Superior temporal gyrus (tissue), 1 donor: ENCODE measurements at regions not wholly inside any gene's neighbourhood (a gene's known extent, or its start where the extent isn't known, plus 50 kb on each side); places are given as distances from the start of the nearest gene placed in this dataset.
"Not testable (repeated sequence)": the region's sequence is repeated elsewhere in the genome, so short reads cannot be mapped to it uniquely, and the experiment has no call there.

ENCODE experiments used
- DNase-seq: peaks from one replicate; pipeline ENCODE4 v3.0.0-alpha.2; 2016; ENCODE audit errors: extremely low spot score

DNA sequence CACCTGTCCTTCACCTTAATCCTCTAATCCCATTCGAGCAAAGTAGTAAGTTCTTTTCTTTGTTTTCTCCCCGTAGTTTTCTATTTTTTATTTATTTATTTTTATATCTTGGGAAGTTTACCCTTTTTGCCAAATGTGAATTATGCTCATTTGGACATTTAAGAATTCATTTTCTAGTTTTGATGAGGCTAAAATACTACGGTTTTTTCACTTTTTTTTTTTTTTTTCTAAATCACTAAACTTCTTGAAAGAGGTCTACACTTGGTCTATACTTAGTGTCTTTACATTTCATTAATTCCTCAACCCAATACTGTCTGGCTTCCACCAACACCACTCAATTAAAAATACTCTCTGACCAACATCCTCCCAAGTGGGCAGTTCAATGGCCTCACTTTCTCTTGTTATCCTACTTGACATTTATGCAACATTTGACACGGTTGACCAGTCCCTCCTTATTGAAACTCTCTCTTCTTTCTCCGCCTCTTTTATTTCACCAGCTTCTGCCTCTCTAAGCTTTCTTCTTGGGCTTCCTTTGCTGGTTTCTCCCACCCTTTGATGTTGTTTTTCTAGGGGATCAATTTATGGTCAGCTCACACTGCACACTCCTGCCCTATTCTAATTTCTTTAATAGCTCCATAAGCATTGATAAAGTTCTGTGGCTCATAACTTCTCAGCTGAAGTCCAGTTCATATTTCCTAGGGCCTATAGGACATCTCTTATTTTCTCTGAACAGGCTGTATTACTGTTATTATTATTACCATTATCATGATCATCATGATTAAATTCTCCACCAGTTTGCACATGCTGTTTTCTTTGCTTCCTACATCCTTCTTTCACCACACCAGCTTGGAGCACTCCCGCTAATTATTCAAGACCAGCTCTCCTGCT, 72.6 kb upstream of the CITED2 start:
- no peak for DNase-seq

DNA sequence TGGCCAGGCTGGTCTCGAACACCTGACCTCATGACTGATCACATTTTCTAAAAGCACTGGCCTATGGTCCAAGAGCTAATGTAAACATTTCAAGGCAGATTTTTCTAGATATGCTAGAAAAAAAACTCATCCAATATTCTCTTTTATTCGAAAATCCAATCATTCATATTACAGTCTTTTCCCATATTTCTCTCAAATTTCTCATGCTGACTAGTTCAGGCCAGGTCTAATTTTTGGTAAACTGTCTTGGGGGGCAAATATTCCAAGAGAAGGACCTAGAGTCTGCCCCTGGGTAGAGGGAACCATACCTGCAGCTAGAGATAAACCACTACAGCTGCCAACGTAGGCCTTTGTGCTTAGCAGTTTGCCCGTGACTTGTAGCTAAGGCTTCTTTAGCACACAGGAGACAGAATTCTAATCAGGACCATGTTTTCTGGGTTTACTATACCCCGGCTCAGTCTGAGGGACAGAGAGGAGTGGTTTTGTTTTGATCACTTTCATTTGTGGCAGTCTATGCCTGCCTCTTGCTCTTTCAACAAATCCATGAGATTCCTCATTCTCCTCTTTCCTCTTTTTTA, 71.8 kb upstream of the CITED2 start:
- no peak for DNase-seq

DNA sequence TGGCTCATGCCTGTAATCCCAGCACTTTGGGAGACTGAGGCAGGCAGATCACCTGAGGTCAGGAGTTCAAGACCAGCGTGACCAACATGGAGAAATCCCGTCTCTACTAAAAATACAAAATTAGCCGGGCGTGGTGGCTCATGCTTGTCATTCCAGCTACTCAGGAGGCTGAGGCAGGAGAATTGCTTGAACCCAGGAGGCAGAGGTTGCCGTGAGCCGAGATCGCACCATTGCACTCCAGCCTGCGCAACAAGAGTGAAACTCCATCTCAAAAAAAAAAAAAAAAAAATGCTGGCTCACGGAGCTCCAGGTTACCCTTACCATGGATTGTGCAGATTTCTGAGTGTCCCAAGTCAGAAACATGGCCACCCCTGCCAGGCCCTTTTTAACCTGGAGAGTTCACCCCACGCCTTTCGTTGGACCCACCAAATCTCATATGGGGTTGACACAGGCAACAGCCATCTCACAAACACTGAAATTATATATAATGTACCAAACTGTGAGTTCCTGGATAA, 69.9 kb upstream of the CITED2 start:
- DNase-seq, result not testable (repeated sequence)

DNA sequence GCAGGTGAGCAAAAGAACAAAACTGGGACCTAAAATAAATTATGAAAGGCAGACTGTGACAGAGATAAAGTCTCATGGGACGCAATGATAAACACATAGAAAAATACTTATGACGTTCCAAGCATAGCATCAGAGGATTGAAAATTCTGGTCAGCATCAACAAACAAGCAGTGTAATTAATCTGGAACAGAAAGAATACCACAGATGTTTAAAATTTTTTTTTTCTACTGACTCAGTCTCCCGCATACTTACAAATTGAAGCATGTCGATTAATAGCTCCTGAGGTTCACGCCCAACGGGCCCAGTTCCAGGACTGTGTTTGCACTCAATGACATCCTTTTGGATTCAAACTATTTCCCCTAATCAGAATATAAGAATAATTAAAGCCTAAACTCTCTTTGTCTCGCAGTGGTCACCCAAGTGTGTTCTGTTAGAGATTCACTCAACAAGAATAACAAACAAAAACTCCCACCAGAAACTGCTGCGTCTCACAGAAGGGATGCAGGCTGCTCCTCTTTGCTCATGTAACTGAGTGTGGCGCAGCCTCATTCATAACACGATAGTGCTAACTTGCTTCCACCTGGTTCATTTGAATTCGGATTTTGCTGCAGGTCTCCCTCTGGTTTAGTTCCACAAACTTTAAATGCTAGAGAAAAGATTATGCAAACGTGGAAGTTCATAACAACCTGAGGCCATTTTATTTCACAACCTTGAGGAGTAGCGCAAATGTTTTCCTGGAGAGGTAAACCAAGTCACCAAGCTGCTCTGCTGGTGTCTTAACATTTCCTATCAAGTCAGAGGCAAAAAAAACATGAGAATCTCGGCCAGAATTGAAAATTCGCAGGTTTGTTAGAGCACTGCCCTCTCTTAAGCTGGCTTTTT, 69.0 kb upstream of the CITED2 start:
- DNase-seq, result no peak

DNA sequence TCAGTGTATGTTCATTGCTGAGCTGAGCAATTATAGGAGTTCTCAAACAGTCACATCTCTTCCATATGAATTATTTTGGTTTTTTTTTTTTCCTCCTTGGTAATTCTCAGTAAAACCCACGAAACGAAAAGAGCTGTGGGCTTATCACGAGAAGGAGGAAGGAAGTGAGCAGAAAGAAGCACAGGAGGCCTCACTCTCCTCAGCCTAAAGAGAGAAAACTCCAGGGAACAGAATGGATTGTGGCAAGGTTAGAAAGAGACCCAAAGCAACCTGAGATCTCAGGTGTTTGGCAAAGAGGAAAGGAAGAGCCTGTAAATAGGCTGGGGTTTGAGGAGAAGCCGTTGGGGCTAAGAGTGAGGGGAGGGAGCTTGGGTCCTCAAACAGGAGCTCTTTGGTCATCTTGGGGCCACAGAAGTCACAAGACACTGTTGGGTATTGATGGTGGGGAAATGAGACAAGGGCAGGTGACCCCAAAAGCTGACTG, 67.8 kb upstream of the CITED2 start:
- no peak for DNase-seq

DNA sequence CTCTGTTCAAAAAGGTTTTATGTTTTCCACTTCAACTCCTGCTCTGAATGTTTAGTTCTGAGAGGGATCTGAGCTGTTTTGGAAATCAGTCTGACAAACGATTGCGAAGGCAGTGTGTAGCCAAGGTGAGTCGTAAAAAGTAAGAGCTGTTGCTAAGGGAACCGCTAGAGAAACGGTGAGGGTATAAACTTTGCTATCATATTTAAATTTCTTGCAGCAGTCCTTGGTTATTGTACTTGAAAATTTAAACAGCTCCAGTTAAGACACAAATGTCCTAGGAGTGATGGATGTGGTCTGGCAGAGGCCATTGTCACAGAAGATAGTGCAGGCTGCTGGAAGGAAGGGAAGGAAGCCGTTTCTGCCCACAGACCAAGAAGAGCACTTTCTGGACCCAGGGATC, 64.9 kb upstream of the CITED2 start:
- no peak for DNase-seq

DNA sequence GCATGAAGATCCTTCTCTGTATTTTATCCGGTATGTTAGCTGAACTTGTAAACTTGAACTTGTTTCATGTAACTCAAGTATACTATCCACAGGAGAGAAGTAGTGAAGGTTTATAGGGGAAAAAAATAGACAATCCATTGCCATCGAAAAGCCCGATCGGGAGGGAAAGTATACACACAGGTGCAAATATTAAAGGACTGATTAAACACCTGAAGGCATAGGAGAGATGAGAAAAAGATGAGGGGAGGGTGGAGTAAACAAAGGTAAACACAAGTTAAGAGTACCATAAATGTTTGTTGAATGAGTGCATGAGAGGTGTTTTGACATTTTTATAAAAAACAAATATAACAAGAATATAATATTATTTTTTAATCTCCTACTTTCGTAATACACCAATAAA, 64.3 kb upstream of the CITED2 start:
- DNase-seq, result no peak

DNA sequence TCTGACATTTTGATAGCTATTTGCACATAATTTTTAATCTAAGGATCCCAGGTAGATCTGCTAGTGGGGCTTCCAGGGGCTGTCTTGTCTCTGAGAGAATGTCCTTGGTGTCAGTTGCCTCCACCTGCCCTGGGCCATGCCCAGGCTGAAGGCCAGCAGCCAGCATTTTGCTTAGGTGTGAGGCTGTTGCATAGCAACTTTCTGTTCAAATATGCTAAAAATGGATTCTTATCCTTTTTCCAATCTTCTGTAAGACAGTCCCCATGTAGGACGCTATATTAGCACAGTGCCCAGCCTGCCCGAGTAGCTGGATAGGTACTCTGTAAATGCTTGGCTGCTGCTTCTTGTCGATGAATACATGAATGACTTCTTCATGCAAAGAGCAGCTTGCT, 62.5 kb upstream of the CITED2 start:
- no peak for DNase-seq

DNA sequence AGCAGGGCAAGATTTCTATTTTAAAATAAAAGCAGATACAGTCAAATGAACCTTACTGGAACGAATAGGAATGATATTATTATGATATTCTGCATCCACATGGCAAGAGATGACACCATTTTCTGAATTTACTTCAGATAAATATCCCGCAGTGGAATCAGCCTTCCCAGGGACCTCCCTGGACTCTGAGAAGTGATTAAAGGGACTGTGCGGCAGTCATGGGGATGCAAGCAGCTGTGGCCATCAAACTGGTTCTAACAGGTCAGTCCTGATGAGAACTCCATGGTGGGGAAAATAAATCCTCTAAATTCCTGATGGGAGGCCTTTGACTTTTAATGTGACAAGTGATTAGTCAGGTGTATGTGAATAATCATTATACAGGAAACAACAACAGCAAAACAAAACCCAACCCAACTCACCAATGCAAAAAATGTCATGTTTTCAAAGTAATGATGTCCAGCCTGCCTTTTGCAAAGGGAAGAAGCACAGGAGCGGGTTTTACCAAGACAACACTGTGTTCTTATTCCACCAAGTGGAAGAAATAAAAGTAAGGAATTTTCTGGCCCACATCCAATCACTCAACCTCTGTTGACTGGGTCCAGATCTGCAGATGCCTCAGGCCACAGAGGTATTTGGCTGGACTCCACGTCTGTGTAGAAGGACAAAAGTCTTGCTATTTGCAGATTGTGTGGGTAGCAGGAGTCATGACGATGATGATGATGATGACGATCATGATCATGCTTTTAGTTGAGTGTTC, 61.9 kb upstream of the CITED2 start:
- no peak for DNase-seq

DNA sequence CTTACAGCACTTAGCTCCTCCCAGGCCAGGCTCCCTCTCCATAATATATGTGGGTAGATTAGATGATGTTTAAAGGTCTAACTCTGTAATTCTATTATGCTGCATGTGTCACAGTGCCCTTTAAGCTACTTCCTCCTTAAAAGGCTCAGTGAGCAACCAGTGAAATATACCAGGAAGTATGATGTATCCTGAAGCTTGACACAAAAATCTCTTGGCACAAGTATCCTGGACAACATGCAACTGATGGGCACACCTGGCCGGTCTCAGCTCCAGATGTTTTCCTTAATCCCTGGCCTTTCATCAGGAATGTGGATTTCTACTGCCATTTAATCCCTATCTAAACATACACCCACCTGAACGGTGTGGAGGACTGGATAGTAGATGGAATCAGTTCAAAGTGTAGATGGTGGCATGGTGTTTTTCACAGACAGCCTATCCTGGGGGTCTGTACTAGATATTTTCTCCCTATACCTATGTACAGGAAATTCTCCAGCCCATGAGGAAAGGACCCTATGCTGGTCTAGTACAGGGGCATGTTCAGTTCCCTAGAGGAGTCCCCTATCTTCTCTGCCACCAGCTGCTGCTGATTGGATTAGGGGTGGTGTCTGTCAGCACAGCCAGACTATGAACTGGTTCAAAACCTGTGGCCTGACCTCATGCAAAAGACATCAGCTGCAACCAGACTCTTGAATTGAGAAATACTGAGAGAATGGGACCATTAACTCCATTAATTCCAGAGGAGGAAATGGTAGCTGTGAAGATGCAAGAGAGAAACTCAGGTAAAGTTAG, 59.4 kb upstream of the CITED2 start:
- DNase-seq, result no peak

DNA sequence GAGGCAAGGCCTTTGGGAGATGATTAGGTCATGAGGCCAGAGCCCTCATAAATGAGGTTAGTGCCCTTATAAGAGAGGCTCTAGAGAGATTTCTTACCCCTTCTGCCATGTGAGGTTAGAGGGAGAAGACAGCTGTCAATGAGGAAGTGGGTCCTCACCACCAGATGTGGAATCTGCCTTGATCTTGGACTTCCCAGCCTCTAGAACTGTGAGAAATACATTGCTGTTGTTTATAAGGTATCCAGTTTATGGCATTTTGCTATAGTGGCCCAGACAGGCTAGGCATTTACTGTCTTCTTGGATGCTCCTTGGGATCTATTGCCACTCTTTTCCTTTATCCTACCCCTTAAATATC, 57.1 kb upstream of the CITED2 start:
- no peak for DNase-seq

DNA sequence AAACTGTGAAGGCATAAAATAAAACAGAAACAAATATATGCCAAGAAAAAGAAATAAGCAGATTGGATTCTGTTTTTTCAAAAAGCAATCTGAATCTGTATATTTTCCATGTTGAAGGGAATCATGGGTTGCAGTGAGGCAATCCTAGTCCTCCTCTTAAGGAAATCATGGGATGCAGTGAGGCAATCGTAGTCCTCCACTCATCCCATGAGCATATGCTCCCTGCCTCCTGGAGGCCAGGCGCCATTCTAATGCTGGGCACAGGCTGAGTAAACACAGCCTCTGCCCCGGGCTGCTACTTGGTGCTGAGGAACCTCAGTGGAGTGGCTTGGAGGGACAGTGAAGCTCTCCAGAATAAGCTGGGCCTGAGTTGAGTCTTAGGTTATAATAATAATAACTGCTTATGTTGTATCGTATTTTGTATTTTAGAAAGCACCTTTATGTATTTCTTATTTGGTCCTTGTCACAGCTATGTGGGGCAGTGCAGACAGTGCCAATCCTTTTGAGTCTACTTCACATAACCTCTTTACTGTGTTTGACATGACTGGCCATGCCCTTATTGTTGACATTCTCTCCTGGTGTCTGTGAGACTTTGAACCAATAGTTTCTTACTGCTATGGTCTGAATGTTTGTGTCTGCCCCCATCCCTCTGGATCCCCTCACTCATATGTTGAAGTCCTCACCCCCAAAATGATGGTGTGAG, 56.6 kb upstream of the CITED2 start:
- DNase-seq, result no peak

DNA sequence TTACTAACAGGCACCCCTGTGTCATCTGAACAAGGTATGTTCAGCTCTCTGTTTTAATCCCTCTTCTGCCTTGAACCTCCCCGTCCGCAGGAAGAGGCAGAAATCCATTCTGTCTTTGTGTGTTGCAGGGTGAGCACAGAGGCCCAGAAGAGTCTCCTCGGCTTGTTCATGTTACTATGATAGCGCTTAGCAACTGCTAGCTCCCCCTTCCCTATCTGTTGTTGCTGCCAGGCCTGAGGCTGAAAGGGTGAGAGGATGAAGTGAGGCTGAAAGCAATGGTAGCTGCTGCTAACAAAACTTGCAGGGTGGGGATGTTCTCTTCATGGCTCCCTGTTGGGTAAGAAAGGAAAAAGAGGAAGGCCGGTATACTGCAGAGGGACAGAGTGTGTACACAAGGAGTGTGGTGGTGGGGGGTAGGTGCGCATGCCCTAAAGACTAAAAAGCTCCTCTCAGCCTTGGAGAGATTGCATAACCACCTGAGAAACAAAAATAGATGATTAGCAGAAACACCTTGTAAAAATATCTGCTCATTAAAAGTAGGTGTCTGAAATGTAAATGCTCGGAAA, 55.2 kb upstream of the CITED2 start:
- no peak for DNase-seq

DNA sequence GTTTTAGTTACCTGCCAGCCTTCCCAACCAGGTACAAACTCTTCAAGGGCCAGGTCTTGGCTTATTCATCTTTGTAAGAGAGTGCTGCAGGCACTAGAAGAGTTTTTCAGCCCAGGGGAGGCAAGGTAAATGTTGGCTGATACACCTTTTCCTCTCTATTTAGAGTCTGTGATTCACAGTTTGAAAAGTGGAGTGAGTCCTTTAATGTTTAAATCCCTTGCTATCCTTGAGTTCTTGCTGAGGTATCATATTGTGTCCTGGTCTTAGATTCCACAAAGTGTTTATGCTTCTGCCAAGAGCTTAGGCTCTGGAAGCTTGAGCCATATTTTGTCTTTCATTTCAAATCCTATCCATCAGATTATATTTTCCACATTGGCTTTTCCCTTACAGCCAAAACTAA, 52.8 kb upstream of the CITED2 start:
- no peak for DNase-seq

DNA sequence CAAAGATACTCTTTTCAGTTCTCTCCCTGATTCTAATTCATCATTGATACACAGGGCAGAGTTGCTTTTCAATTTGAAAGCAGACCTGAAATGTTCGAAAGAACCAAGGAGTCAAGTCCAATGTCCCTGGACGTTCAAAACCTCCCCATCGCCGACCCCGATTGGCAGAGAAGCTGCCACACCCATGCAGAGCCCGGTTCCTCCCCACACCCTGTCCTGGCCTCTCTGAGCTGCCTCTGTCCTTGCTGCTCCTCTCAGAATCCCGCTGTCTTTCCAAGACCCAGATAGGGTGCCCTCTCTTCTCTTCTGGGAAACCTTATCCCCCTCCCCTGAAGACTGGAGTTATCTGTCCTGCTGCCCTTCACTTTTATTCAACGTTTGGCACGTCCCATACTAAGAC, 52.3 kb upstream of the CITED2 start:
- DNase-seq, result no peak

DNA sequence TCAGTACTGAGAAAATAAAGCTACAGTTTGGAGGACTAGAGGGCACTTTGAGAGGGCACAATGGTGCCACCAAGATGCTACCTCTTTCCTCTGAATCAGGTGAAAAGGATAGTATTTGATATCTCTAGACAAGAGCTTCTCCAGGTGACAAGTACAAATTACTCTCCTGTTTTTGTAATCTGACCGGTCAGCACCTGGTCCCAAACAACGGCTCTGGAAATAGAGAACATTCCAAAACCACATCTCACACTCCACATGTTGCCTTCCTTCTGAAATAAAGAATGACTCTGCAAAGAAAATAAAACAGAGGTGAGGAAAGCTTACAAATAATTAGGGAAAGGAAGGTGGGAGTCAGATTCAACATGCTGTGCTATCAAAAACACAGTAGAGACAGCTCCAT, 51.3 kb upstream of the CITED2 start:
- DNase-seq, result no peak

DNA sequence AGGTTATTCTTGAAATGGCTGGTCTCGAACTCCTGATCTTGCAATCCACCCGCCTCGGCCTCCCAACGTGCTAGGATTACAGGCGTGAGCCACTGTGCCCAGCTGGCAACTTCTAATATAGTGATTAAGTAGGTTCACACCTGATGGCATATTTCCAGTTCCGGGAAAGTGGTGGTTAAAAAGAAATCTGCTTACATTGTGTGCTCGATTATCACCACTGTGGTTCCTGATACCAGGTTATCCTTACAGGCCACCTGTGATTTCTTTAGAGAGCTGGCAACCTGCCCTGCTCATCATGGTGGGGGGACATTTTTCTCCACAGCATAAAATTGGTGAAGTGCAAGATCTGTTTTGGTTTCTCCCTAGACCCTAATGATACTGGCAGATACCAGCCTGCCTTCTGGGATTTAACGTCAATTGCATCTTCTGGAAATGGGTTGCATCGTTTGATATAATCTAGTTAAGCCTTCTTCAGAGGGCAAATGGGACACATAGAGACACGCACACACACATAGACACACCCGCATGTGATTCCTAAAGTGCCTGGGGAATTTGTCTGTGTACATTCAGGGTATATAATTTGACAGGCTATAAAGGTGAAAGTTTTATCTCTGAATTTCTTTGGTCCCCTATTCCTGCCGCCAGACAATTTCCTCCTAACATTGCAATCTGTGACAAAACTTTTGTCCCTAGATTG, 49.7 kb upstream of the CITED2 start:
- DNase-seq, result no peak
